HepG2 (cell line): ENCODE measurements at regions not wholly inside any gene's neighbourhood (a gene's known extent, or its start where the extent isn't known, plus 50 kb on each side); places are given as distances from the start of the nearest gene placed in this dataset.

ENCODE experiments used
- ATF7 ChIP-seq, 2 experiments: fragments of 450-650 bp in 1 of 2; sonication (generic) in 1 of 2; formaldehyde crosslinking in 1 of 2; IDR thresholded peaks; 2 replicates each; pipeline versions ENCODE4 v1.4.0 to v1.6.1; 2016 to 2020; ENCODE audit warnings: antibody characterized with exemption in 1 of 2, mild to moderate bottlenecking in 1 of 2, missing genetic modification reagents in 1 of 2
- GTF3A ChIP-seq: sonication (generic); formaldehyde crosslinking; conservative IDR thresholded peaks from 2 replicates; pipeline ENCODE4 v1.4.0; 2020; ENCODE audit warnings: mild to moderate bottlenecking, missing genetic modification reagents
- HNF4G ChIP-seq, 2 experiments: sonication (generic) in 1 of 2; formaldehyde crosslinking in 1 of 2; IDR thresholded peaks; 2 replicates each; pipeline versions ENCODE4 v1.4.0 to v1.6.1; 2011 to 2020; ENCODE audit warnings: borderline replicate concordance in 2 of 2, low read depth in 2 of 2, mild to moderate bottlenecking in 2 of 2, low read length in 1 of 2, missing genetic modification reagents in 1 of 2, moderate library complexity in 1 of 2
- ISX ChIP-seq: sonication (generic); formaldehyde crosslinking; conservative IDR thresholded peaks from 2 replicates; pipeline ENCODE4 v1.5.0; 2020; ENCODE audit warnings: missing genetic modification reagents
- KLF13 ChIP-seq: sonication (generic); formaldehyde crosslinking; IDR thresholded peaks from 2 replicates; pipeline ENCODE4 v1.4.0; 2020; ENCODE audit warnings: mild to moderate bottlenecking, missing genetic modification reagents
- NR2F6 ChIP-seq, 2 experiments: IDR thresholded peaks; 2 replicates each; pipeline ENCODE4 v1.6.1; 2016; ENCODE audit warnings: antibody characterized with exemption in 1 of 2, mild to moderate bottlenecking in 1 of 2
- SAP130 ChIP-seq: IDR thresholded peaks from 2 replicates; pipeline ENCODE4 v1.6.1; 2016; ENCODE audit warnings: low read depth
- ZNF235 ChIP-seq: sonication (generic); formaldehyde crosslinking; IDR thresholded peaks from 2 replicates; pipeline ENCODE4 v1.8.1; 2023; ENCODE audit warnings: mild to moderate bottlenecking, missing genetic modification reagents, borderline replicate concordance
- ZNF354B ChIP-seq: sonication (generic); formaldehyde crosslinking; IDR thresholded peaks from 2 replicates; pipeline ENCODE4 v1.8.0; 2022; ENCODE audit warnings: mild to moderate bottlenecking, missing genetic modification reagents
- ZNF556 ChIP-seq: sonication (generic); formaldehyde crosslinking; IDR thresholded peaks from 2 replicates; pipeline ENCODE4 v1.4.0; 2020; ENCODE audit warnings: mild to moderate bottlenecking, missing genetic modification reagents, borderline replicate concordance
- ZNF891 ChIP-seq: sonication (generic); formaldehyde crosslinking; IDR thresholded peaks from 2 replicates; pipeline ENCODE4 v1.5.0; 2020; ENCODE audit warnings: mild to moderate bottlenecking, missing genetic modification reagents
- TF ChIP-seq, protein P1 (sequence below): sonication (generic); formaldehyde crosslinking; IDR thresholded peaks from 2 replicates; pipeline ENCODE4 v1.5.0; 2020; ENCODE audit warnings: missing genetic modification reagents
- TF ChIP-seq, protein P2 (sequence below): sonication (generic); formaldehyde crosslinking; IDR thresholded peaks from 2 replicates; pipeline ENCODE4 v1.4.0; 2020; ENCODE audit warnings: missing genetic modification reagents

DNA sequence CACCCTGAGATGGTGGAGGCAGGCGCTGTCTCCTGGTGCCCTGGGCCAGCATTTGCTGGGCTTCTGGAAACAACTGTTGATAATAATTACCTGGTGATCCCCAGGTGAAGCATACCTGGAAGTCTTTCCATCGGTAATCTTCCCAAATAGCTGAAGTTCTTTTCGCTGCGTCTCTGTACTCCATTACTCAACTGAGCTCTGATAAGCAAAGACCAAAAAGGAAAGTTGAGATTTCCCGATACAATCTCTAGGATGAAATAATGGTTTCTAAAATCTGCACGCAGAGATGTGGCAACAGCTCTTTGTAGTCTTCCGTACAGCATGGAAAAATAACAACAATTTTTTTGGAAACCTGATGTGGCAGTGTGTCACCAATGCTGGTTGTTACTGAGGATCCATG, 226.5 kb downstream of the GATA3 start (continued):
- TF ChIP-seq ISX (no peak), ZNF556 (no peak), HNF4G (IDR thresholded peaks at IDR 0.05; ENCODE audit: borderline replicate concordance, low read depth, low read length) (no peak), HNF4G (CRISPR knock-in tag; IDR thresholded peaks at IDR 0.05; ENCODE audit: borderline replicate concordance, low read depth) (no peak), SAP130 (CRISPR knock-in tag) (no peak), ZNF235 (CRISPR knock-in tag) (no peak), ATF7 (IDR thresholded peaks at IDR 0.05) (no peak), ATF7 (CRISPR knock-in tag; IDR thresholded peaks at IDR 0.05) (no peak), KLF13 (no peak), ZNF891 (no peak), ZNF354B (CRISPR knock-in tag) (no peak), GTF3A (no peak), NR2F6 (IDR thresholded peaks at IDR 0.05) (no peak), NR2F6 (CRISPR knock-in tag; IDR thresholded peaks at IDR 0.05) (no peak)
- TF ChIP-seq, protein P1, sequence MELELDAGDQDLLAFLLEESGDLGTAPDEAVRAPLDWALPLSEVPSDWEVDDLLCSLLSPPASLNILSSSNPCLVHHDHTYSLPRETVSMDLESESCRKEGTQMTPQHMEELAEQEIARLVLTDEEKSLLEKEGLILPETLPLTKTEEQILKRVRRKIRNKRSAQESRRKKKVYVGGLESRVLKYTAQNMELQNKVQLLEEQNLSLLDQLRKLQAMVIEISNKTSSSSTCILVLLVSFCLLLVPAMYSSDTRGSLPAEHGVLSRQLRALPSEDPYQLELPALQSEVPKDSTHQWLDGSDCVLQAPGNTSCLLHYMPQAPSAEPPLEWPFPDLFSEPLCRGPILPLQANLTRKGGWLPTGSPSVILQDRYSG = no peak
- TF ChIP-seq, protein P2, sequence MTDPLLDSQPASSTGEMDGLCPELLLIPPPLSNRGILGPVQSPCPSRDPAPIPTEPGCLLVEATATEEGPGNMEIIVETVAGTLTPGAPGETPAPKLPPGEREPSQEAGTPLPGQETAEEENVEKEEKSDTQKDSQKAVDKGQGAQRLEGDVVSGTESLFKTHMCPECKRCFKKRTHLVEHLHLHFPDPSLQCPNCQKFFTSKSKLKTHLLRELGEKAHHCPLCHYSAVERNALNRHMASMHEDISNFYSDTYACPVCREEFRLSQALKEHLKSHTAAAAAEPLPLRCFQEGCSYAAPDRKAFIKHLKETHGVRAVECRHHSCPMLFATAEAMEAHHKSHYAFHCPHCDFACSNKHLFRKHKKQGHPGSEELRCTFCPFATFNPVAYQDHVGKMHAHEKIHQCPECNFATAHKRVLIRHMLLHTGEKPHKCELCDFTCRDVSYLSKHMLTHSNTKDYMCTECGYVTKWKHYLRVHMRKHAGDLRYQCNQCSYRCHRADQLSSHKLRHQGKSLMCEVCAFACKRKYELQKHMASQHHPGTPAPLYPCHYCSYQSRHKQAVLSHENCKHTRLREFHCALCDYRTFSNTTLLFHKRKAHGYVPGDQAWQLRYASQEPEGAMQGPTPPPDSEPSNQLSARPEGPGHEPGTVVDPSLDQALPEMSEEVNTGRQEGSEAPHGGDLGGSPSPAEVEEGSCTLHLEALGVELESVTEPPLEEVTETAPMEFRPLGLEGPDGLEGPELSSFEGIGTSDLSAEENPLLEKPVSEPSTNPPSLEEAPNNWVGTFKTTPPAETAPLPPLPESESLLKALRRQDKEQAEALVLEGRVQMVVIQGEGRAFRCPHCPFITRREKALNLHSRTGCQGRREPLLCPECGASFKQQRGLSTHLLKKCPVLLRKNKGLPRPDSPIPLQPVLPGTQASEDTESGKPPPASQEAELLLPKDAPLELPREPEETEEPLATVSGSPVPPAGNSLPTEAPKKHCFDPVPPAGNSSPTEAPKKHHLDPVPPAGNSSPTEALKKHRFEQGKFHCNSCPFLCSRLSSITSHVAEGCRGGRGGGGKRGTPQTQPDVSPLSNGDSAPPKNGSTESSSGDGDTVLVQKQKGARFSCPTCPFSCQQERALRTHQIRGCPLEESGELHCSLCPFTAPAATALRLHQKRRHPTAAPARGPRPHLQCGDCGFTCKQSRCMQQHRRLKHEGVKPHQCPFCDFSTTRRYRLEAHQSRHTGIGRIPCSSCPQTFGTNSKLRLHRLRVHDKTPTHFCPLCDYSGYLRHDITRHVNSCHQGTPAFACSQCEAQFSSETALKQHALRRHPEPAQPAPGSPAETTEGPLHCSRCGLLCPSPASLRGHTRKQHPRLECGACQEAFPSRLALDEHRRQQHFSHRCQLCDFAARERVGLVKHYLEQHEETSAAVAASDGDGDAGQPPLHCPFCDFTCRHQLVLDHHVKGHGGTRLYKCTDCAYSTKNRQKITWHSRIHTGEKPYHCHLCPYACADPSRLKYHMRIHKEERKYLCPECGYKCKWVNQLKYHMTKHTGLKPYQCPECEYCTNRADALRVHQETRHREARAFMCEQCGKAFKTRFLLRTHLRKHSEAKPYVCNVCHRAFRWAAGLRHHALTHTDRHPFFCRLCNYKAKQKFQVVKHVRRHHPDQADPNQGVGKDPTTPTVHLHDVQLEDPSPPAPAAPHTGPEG (CRISPR knock-in tag) = no peak
